LNCaP clone FGC (cell line): ENCODE measurements at regions not wholly inside any gene's neighbourhood (a gene's known extent, or its start where the extent isn't known, plus 50 kb on each side); places are given as distances from the start of the nearest gene placed in this dataset.

Experiments
- DNase-seq: peaks from one replicate; pipeline ENCODE4 v3.0.0-alpha.2; 2011; ENCODE audit warnings: low read depth
- H3K4me3 ChIP-seq: 2 replicates; pipeline ENCODE4 v1.5.1; 2011; ENCODE audit warnings: mild to moderate bottlenecking, low read depth, low read length, control low read depth
- CTCF ChIP-seq: IDR thresholded peaks from 2 replicates; pipeline ENCODE4 v1.5.1; 2012; ENCODE audit warnings: mild to moderate bottlenecking; ENCODE audit not compliant: control insufficient read depth, insufficient read depth; ENCODE audit errors: extremely low read depth

GRCh38 chr12:125583071-125583470 lies 517.8 kb downstream of the AACS start:
- DNase-seq, result no peak
- TF ChIP-seq CTCF, result no peak
- no peak overlapping the region for H3K4me3 ChIP-seq

GRCh38 chr12:125586441-125586840 lies 521.2 kb downstream of the AACS start:
- DNase-seq, result no peak
- no peak overlapping the region for H3K4me3 ChIP-seq
- TF ChIP-seq CTCF, result no peak

DNA sequence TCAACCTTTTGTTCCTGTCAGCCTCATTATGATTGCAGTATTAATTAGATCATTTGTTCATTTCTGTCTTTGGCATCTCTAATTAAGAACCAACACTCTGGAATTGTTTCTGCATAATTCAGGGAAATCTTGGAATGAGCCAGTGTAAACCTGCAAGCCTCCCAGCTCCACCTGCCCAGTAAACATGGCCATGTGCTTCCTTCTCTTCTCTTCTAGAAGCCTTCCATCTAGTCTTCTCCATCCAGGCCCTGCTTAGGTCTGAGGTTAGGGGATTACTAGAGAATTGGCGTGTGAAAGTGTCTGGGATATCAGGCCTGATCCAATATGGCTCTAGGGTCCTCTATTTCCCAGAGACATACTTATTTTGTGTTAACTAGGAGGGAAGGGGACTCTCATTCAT lies 528.0 kb downstream of the AACS start:
- no peak for DNase-seq
- TF ChIP-seq CTCF, result no peak
- no peak overlapping the region for H3K4me3 ChIP-seq

DNA sequence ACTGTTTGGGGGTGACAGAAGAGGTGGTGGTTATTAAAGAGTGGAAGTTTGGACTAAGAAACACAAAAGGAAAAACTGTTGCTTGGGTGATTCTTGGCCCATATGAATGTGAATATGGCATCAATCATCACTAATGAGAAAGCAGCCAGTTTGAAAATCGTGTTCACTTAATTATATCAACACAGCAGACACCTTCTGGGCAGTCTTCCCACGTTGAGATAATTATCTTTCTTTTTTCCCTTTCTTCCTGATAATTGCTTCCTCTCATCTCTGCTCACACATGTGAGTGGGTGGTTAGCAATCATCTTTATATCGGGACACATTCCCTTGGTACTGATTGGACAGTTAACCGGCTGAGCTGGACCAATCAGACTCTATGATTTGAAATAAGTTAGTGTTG lies 539.7 kb downstream of the AACS start:
- no peak overlapping the region for H3K4me3 ChIP-seq
- DNase-seq, result no peak
- no peak for TF ChIP-seq CTCF

GRCh38 chr12:125606312-125606711 lies 541.1 kb downstream of the AACS start:
- no peak for TF ChIP-seq CTCF
- H3K4me3 ChIP-seq, result no peak overlapping the region
- DNase-seq, result no peak

GRCh38 chr12:125610292-125610691 lies 545.1 kb downstream of the AACS start:
- no peak for TF ChIP-seq CTCF
- no peak for DNase-seq
- H3K4me3 ChIP-seq, result no peak overlapping the region

GRCh38 chr12:125610971-125611370 lies 545.7 kb downstream of the AACS start:
- H3K4me3 ChIP-seq, result no peak overlapping the region
- no peak for DNase-seq
- TF ChIP-seq CTCF, result no peak
